D341Med (cell line): ENCODE measurements at regions not wholly inside any gene's neighbourhood (a gene's known extent, or its start where the extent isn't known, plus 50 kb on each side); places are given as distances from the start of the nearest gene placed in this dataset.

Source experiments
- DNase-seq: peaks from one replicate; pipeline ENCODE4 v3.0.0; 2012; ENCODE audit warnings: low spot score

GRCh38 chr15:69951898-69952555 is 145.7 kb downstream of the TLE3 start:
- no peak for DNase-seq

DNA sequence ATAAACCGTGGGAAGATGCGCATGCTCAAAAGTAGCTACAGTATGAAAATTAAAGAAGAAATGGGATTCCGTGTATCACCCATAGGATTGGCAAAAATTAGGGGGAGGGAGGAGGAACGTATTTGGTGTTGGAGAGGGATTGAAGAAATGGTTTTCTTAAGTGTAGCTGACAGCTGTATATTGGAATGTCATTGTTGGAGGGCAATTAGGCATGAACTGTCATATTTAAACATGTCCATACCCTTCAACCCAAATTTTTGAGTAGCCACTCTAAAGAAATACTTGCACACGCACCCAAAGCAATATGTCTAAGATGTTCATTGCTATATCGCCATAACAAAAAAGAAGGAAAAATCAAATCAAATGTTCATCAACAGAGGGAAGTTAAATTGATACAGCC is 144.7 kb downstream of the TLE3 start:
- DNase-seq = no peak

GRCh38 chr15:69953816-69954215 is 143.9 kb downstream of the TLE3 start:
- DNase-seq = no peak

- no peak for DNase-seq
These were observed 143.1 kb downstream of the TLE3 start for GRCh38 chr15:69954666-69955065.

DNA sequence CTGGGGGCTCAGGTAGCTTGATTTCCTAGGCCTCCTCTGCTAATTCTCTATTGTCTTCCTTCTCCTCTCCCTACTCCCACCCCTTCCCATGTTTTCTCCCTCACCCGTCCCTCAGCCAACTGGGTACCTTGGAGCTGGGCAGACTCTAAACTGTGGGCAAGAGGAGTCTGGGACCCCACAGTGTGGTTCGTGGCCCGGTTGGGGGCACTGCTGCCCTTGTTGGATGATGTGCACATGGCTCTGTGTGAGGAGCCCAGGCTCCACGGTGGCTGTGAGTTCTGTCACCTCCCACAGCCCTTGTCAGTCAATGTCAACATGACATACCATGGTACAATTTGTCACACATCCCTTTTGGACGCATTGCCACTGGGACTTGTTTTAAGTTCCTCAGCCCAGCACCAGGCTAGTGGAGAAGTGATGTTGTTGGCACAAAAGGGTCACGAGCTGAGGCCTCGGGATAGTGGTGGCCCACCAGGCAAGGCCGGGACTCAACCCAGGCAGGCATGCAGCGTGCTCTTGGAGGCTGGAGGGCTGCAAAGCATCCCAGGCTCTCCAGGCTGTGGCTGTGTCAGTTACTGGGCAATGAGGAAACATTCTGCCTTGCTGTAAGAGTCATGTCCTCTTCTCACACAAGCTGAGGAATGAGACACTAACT is 142.3 kb downstream of the TLE3 start:
- no peak for DNase-seq

- no peak for DNase-seq
These were observed 141.3 kb downstream of the TLE3 start for GRCh38 chr15:69956417-69956816.

DNA sequence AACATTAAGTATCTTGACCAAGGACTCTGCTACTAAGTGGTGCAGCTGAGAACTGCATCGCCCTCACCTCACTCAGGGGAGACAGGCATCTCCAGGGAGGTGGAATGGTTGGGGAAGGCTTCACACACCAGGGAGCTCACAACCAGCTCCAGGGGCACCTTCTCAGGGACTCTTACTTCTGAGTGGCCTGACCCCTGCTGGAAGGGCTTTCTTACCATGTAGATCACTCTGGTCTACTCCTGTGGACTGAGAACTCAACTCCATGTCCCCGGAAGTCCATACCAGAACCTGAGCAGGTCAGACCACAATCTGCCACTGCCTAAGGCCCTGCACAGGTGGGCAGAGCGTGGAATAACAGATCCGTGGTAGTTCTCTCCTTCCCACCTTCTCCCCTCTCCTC is 140.5 kb downstream of the TLE3 start:
- no peak for DNase-seq

GRCh38 chr15:69958496-69959084 is 139.1 kb downstream of the TLE3 start:
- DNase-seq = no peak

- no peak for DNase-seq
These were observed 135.2 kb downstream of the TLE3 start for GRCh38 chr15:69962561-69962960.

GRCh38 chr15:69963385-69963784 is 134.3 kb downstream of the TLE3 start:
- no peak for DNase-seq

GRCh38 chr15:69971771-69972170 is 125.9 kb downstream of the TLE3 start:
- peak; percentile 74 for DNase-seq

DNA sequence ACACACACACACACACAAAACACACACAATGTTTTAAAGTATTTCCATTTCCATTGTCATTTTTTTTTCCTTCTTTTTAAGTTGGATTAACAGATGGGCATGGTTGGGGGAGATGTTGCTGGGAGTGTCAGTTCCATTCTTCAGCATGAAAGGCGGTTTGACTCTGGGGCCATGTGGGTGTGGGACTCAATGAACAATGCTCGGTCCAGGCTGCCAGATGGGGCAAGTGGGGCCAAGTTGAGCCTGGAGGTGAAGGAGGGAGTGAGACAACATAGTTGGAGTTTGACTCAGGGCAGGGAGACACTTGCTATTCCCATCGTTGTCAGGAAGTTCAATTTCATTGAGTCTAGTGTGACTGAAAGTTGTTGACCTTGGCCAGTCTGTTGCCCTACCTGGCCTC is 125.3 kb downstream of the TLE3 start:
- peak; percentile 20 for DNase-seq

DNA sequence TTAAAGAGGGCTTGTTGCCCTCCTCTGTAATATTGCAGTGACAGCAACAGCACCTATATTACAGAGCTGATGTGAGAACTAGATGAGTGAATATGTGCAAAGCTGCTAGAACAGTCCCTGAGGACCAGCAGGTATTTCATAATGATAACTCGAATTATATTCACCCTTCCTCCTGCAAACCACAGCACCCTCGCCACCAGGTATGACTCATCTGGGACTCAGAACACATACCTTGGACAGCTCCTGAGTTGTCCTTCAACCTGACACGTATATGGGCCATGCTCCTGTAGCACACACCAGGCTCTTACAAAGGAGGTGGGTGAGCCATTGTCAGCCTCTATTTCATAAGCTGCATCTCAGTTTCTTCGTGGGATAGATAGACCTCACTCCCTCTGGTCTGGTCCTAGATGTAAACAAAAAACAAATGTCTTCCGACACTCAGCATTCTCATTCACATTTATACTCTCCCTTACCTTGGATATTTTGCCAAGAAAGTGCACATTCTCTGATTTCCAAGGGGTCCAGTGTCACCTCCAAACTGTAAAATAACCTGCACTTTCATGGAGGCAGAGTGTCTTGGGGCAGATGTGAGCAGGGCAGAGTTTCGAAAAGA is 124.5 kb downstream of the TLE3 start:
- DNase-seq = peak; percentile 17

DNA sequence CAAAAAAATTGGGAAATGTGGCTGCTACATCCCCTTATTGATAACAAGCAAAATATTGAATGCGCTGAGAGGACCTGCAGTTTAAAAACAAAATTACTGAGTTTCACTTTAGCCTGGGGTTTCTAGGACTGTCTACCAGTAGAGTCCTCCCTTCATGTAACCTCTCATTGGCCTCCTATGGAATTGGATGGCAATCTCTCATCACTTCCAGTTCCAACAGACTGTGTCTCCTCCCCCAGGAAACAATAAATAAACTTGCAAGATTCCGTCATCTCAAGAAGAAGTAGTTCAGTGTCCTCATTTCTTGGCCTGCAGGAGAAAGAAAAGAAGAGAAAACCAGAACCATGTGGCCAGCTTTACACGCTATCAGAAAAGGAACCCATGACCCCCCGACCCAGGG is 123.8 kb downstream of the TLE3 start:
- no peak for DNase-seq

DNA sequence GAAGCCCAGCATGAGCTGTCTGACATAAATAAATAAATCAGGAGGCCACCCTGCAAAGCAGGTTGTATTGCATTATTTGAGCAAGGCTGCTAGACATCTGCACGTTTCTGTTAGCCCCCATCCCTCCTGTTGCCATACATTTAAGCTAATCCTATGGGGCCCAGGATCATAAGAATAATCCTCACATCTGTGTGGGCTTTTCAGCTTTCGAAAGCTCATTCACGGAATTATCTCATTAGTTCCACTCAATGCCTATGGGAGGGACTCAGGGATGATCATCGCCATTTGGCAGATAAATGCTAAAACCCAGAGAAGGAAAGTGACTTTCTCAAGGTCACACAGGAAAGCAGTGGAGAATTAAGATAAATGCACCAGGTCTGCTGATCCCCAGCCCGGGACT is 123.4 kb downstream of the TLE3 start:
- DNase-seq = peak; percentile 79

DNA sequence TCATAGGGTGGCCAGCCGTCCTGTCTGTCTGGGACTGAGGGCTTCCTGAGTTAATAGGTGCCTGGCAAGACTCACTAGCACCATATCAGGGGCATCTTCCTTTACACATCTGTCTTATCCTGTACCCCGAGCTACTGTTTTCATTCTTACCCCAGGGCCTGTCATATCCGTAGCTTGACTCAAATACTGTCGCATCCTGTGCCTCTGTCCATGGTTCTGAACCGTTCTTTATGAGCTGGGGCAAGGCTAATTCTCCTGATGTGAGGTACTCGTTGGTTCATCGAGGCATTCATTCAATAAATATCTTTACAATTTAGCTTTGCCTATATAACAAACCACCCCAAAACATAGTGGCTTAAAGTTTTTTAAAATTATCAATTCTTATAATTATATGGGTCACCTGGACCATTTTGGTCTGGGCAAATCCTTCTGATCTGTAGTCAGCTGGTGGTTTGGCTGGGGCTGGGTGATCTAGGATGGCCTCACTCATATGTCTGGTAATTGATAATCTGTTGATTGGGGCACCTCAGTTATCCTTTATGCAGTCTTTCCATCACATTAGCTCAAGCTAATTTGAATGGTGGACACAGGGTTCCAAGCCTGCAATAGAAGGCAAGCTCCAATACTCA is 121.2 kb downstream of the TLE3 start:
- DNase-seq = no peak

GRCh38 chr15:69978603-69979002 is 119.1 kb downstream of the TLE3 start:
- DNase-seq = no peak

GRCh38 chr15:69979262-69979661 is 118.5 kb downstream of the TLE3 start:
- DNase-seq = no peak

- no peak for DNase-seq
These were observed 117.9 kb downstream of the TLE3 start for GRCh38 chr15:69979783-69980182.

- no peak for DNase-seq
These were observed 117.2 kb downstream of the TLE3 start for GRCh38 chr15:69980341-69981059.

GRCh38 chr15:69982037-69982436 is 115.7 kb downstream of the TLE3 start:
- no peak for DNase-seq

GRCh38 chr15:69983696-69984265 is 113.9 kb downstream of the TLE3 start:
- DNase-seq = no peak
